SK-N-SH (cell line): ENCODE measurements at regions not wholly inside any gene's neighbourhood (a gene's known extent, or its start where the extent isn't known, plus 50 kb on each side); places are given as distances from the start of the nearest gene placed in this dataset.

Experiments used
- EP300 ChIP-seq, 2 experiments: IDR thresholded peaks; 2 replicates each; pipeline versions ENCODE4 v1.4.0 to v1.6.1; 2012; ENCODE audit warnings: borderline replicate concordance in 1 of 2, low read depth in 1 of 2, low read length in 1 of 2
- EZH2phosphoT487 ChIP-seq: fragments of 200-600 bp; sonication (generic); IDR thresholded peaks from 2 replicates; pipeline ENCODE4 v1.6.1; 2017; ENCODE audit warnings: low read depth, mixed run types, mild to moderate bottlenecking, antibody characterized with exemption, moderate library complexity, borderline replicate concordance
- FOXJ3 ChIP-seq: sonication (generic); formaldehyde crosslinking; IDR thresholded peaks from 2 replicates; pipeline ENCODE4 v1.5.1; 2020; ENCODE audit warnings: mild to moderate bottlenecking, missing genetic modification reagents
- FOXM1 ChIP-seq: IDR thresholded peaks from 2 replicates; pipeline ENCODE4 v1.4.0; 2012; ENCODE audit warnings: low read depth, mild to moderate bottlenecking
- POLR2AphosphoS5 ChIP-seq: IDR thresholded peaks from 2 replicates; pipeline ENCODE4 v1.6.1; 2012; ENCODE audit warnings: low read depth, low read length
- RAD21 ChIP-seq: IDR thresholded peaks from 2 replicates; pipeline ENCODE4 v1.6.1; 2012; ENCODE audit warnings: mild to moderate bottlenecking, low read length
- RCOR1 ChIP-seq: fragments of 150-350 bp; IDR thresholded peaks from 2 replicates; pipeline ENCODE4 v1.6.1; 2017; ENCODE audit warnings: antibody characterized with exemption, low read length
- RXRA ChIP-seq: IDR thresholded peaks from 2 replicates; pipeline ENCODE4 v1.4.0; 2012; ENCODE audit warnings: low read depth, mild to moderate bottlenecking, borderline replicate concordance
- TAF1 ChIP-seq: IDR thresholded peaks from 2 replicates; pipeline ENCODE4 v1.6.1; 2012; ENCODE audit warnings: low read depth, mild to moderate bottlenecking, low read length, moderate library complexity, borderline replicate concordance
- TCF12 ChIP-seq: IDR thresholded peaks from 2 replicates; pipeline ENCODE4 v1.4.0; 2012
- YY1 ChIP-seq: IDR thresholded peaks from 2 replicates; pipeline ENCODE4 v1.4.0; 2012; ENCODE audit warnings: low read depth, mild to moderate bottlenecking
- TF ChIP-seq, protein P1 (sequence below): fragments of 200-600 bp; sonication (generic); IDR thresholded peaks from 2 replicates; pipeline ENCODE4 v1.6.1; 2017; ENCODE audit warnings: antibody characterized with exemption, mild to moderate bottlenecking, moderate library complexity
- TF ChIP-seq, protein P2 (sequence below): fragments of 150-350 bp; IDR thresholded peaks from 2 replicates; pipeline ENCODE4 v1.6.1; 2016; ENCODE audit warnings: mild to moderate bottlenecking, low read depth, low read length

DNA sequence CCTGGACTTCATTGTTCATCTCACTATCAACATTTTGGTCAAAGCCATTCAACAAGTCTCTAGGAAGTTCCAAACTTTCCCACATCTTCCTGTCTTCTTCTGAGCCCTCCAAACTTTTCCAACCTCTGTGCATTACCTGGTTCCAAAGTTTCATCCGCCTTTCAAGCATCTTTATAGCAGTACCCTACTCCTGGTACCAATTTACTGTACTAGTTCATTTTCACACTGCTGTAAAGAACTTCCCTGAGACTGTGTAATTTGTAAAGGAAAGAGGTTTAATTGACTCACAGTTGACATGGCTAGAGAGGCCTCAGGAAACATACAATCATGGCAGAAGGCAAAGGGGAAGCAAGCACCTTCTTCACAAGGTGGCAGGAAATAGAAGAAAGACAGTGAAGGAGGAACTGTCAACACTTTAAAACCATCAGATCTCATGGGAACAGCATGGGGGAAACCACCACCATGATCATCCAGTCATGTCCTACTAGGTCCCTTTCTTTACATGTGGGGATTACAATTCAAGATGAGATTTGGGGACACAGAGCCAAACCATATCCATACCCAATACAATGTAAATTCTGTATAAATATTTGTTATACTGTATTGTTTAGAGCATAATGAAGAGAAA, 109.7 kb downstream of the C12orf75 start:
- TF ChIP-seq EP300 (IDR thresholded peaks at IDR 0.05; ENCODE audit: borderline replicate concordance in 1 of 2, low read depth in 1 of 2, low read length in 1 of 2) (no peak), POLR2AphosphoS5 (no peak), TAF1 (no peak), RCOR1 (no peak), YY1 (no peak), RXRA (no peak), EZH2phosphoT487 (no peak), RAD21 (no peak), FOXJ3 (CRISPR knock-in tag) (no peak), TCF12 (no peak), FOXM1 (no peak)
- TF ChIP-seq, protein P1, sequence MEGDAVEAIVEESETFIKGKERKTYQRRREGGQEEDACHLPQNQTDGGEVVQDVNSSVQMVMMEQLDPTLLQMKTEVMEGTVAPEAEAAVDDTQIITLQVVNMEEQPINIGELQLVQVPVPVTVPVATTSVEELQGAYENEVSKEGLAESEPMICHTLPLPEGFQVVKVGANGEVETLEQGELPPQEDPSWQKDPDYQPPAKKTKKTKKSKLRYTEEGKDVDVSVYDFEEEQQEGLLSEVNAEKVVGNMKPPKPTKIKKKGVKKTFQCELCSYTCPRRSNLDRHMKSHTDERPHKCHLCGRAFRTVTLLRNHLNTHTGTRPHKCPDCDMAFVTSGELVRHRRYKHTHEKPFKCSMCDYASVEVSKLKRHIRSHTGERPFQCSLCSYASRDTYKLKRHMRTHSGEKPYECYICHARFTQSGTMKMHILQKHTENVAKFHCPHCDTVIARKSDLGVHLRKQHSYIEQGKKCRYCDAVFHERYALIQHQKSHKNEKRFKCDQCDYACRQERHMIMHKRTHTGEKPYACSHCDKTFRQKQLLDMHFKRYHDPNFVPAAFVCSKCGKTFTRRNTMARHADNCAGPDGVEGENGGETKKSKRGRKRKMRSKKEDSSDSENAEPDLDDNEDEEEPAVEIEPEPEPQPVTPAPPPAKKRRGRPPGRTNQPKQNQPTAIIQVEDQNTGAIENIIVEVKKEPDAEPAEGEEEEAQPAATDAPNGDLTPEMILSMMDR, result no peak
- TF ChIP-seq, protein P2, sequence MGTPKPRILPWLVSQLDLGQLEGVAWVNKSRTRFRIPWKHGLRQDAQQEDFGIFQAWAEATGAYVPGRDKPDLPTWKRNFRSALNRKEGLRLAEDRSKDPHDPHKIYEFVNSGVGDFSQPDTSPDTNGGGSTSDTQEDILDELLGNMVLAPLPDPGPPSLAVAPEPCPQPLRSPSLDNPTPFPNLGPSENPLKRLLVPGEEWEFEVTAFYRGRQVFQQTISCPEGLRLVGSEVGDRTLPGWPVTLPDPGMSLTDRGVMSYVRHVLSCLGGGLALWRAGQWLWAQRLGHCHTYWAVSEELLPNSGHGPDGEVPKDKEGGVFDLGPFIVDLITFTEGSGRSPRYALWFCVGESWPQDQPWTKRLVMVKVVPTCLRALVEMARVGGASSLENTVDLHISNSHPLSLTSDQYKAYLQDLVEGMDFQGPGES, result no peak
